Neural cell (in vitro differentiated cells): ENCODE measurements at regions not wholly inside any gene's neighbourhood (a gene's known extent, or its start where the extent isn't known, plus 50 kb on each side); places are given as distances from the start of the nearest gene placed in this dataset.

Experiments used
- CTCF ChIP-seq: fragments of 450-650 bp; IDR thresholded peaks from 2 replicates; pipeline ENCODE4 v1.5.1; 2014; ENCODE audit warnings: antibody characterized with exemption, mild to moderate bottlenecking, moderate library complexity; ENCODE audit not compliant: poor library complexity, severe bottlenecking
- EZH2 ChIP-seq: fragments of 200-600, 300-800 bp; shearing (Covaris generic), sonication (generic); IDR thresholded peaks from 2 replicates; pipeline ENCODE4 v1.6.1; 2014; ENCODE audit warnings: antibody characterized with exemption, low read length, borderline replicate concordance, mild to moderate bottlenecking; ENCODE audit not compliant: insufficient read depth, poor library complexity, severe bottlenecking
- POLR2AphosphoS5 ChIP-seq: IDR thresholded peaks from 2 replicates; pipeline ENCODE4 v1.6.1; 2012
- REST ChIP-seq: IDR thresholded peaks from 2 replicates; pipeline ENCODE4 v1.6.1; 2012; ENCODE audit warnings: borderline replicate concordance
- SMC3 ChIP-seq: fragments of 450-650 bp; conservative IDR thresholded peaks from 2 replicates; pipeline ENCODE4 v1.6.1; 2014; ENCODE audit warnings: antibody characterized with exemption, mild to moderate bottlenecking, moderate library complexity; ENCODE audit not compliant: poor library complexity
- TAF1 ChIP-seq: IDR thresholded peaks from 2 replicates; pipeline ENCODE4 v1.6.1; 2012; ENCODE audit warnings: low read depth

- TF ChIP-seq CTCF (no peak), EZH2 (no peak), TAF1 (no peak), REST (no peak), POLR2AphosphoS5 (no peak), SMC3 (no peak)
Measured at GRCh38 chr9:87178302-87178701, 231.0 kb upstream of the GAS1 start.
